IMR-90 (cell line): ENCODE measurements at regions not wholly inside any gene's neighbourhood (a gene's known extent, or its start where the extent isn't known, plus 50 kb on each side); places are given as distances from the start of the nearest gene placed in this dataset.

Experiments used
- ATAC-seq: fragments of 200-7000 bp; cut with Tn5 transposase; 2 replicates; pipeline ENCODE4 v1.9.1; 2020; ENCODE audit warnings: low read depth, mild to moderate bottlenecking, moderate library complexity
- BruUV-seq: library from RNA; stranded (reverse); fragments of 400-500 nt; replicated peaks from 2 replicates; lab custom pipeline; 2021; lab: Mats Ljungman, UMichigan
- CTCF ChIA-PET: fragments of 300-600 bp; formaldehyde crosslinking; extraction: SDS; loops from one replicate; lab custom pipeline; 2021; ENCODE audit warnings: antibody characterized with exemption; lab: Yijun Ruan, JAX
- POLR2A ChIA-PET: fragments of 300-600 bp; sonication (Branson Sonifier 250); formaldehyde crosslinking; loops from one replicate; lab custom pipeline; 2022; ENCODE audit warnings: antibody characterized with exemption; ENCODE audit not compliant: unreplicated experiment; lab: Charles Lee
- DNase-seq: peaks from one replicate; pipeline ENCODE4 v3.0.0; 2013
- H2AFZ ChIP-seq: replicated peaks from 2 replicates; pipeline ENCODE3; 2013; ENCODE audit warnings: low read length, mild to moderate bottlenecking; ENCODE audit not compliant: poor library complexity
- H2AK5ac ChIP-seq: 2 replicates; pipeline ENCODE4 v1.6.1; 2013; ENCODE audit warnings: low read depth, low read length, inconsistent platforms
- H2AK9ac ChIP-seq: replicated peaks from 2 replicates; pipeline ENCODE3; 2013; ENCODE audit warnings: mild to moderate bottlenecking, low read depth, low read length, moderate library complexity; ENCODE audit not compliant: poor library complexity
- H2BK120ac ChIP-seq: 2 replicates; pipeline ENCODE4 v1.6.1; 2013; ENCODE audit warnings: low read depth, low read length, inconsistent platforms
- H2BK15ac ChIP-seq: 3 replicates; pipeline ENCODE4 v1.6.1; 2013; ENCODE audit warnings: low read depth, low read length, inconsistent platforms
- H2BK20ac ChIP-seq: 2 replicates; pipeline ENCODE4 v1.6.1; 2013; ENCODE audit warnings: low read depth, mild to moderate bottlenecking, inconsistent platforms, low read length, moderate library complexity
- H2BK5ac ChIP-seq: 2 replicates; pipeline ENCODE4 v1.6.1; 2013; ENCODE audit warnings: mild to moderate bottlenecking, low read depth, low read length, inconsistent platforms; ENCODE audit not compliant: poor library complexity, severe bottlenecking
- H3K14ac ChIP-seq: replicated peaks from 2 replicates; pipeline ENCODE4 v1.6.1; 2013; ENCODE audit warnings: low read depth, low read length, inconsistent platforms
- H3K18ac ChIP-seq: 2 replicates; pipeline ENCODE4 v1.6.1; 2013; ENCODE audit warnings: low read depth, low read length, control low read depth
- H3K23ac ChIP-seq: 2 replicates; pipeline ENCODE4 v1.6.1; 2013; ENCODE audit warnings: low read depth, low read length, inconsistent platforms
- H3K27ac ChIP-seq: 2 replicates; pipeline ENCODE4 v1.5.1; 2013; ENCODE audit warnings: mild to moderate bottlenecking, control low read depth, low read length; ENCODE audit not compliant: insufficient read depth
- H3K27me3 ChIP-seq: 2 replicates; pipeline ENCODE4 v1.6.1; 2013; ENCODE audit warnings: low read length; ENCODE audit not compliant: control insufficient read depth, insufficient read depth
- H3K36me3 ChIP-seq: 2 replicates; pipeline ENCODE4 v1.6.1; 2013; ENCODE audit warnings: low read length, mixed read lengths; ENCODE audit not compliant: control insufficient read depth, insufficient read depth
- H3K4ac ChIP-seq: 2 replicates; pipeline ENCODE4 v1.6.1; 2013; ENCODE audit warnings: low read depth, low read length, inconsistent platforms
- H3K4me1 ChIP-seq: 2 replicates; pipeline ENCODE4 v1.6.1; 2013; ENCODE audit warnings: low read length, mixed read lengths; ENCODE audit not compliant: control insufficient read depth, insufficient read depth
- H3K4me2 ChIP-seq: 2 replicates; pipeline ENCODE4 v1.6.1; 2013; ENCODE audit warnings: low read depth, mild to moderate bottlenecking, control low read depth, low read length, moderate library complexity
- H3K4me3 ChIP-seq: 2 replicates; pipeline ENCODE4 v1.5.1; 2013; ENCODE audit warnings: low read depth, mild to moderate bottlenecking, control low read depth, low read length, moderate library complexity; ENCODE audit not compliant: insufficient read depth
- H3K56ac ChIP-seq: 2 replicates; pipeline ENCODE4 v1.6.1; 2013; ENCODE audit warnings: low read length, inconsistent platforms; ENCODE audit not compliant: insufficient read depth; ENCODE audit errors: extremely low read depth
- H3K79me1 ChIP-seq, 2 experiments: 2 replicates each; pipeline ENCODE4 v1.6.1; 2013; ENCODE audit warnings: low read length in 2 of 2, inconsistent platforms in 1 of 2, low read depth in 1 of 2
- H3K9ac ChIP-seq: 2 replicates; pipeline ENCODE4 v1.6.1; 2013; ENCODE audit warnings: low read depth, low read length, control low read depth
- H3K9me1 ChIP-seq: 2 replicates; pipeline ENCODE4 v1.6.1; 2013; ENCODE audit warnings: low read length, inconsistent platforms; ENCODE audit not compliant: insufficient read depth
- H3K9me3 ChIP-seq: 2 replicates; pipeline ENCODE4 v1.6.1; 2013; ENCODE audit warnings: low read length; ENCODE audit not compliant: control insufficient read depth, insufficient read depth
- H4K20me1 ChIP-seq: 2 replicates; pipeline ENCODE4 v1.6.1; 2013; ENCODE audit warnings: low read length, inconsistent platforms; ENCODE audit not compliant: insufficient read depth
- H4K5ac ChIP-seq: 2 replicates; pipeline ENCODE4 v1.6.1; 2013; ENCODE audit warnings: mild to moderate bottlenecking, low read depth, low read length, control low read depth
- H4K8ac ChIP-seq, 2 experiments: 2 replicates each; pipeline ENCODE4 v1.6.1; 2013; ENCODE audit warnings: low read depth in 2 of 2, low read length in 2 of 2, control low read depth in 1 of 2, inconsistent platforms in 1 of 2
- H4K91ac ChIP-seq: 2 replicates; pipeline ENCODE4 v1.6.1; 2013; ENCODE audit warnings: low read depth, low read length, inconsistent platforms; ENCODE audit not compliant: insufficient read depth
- CEBPB ChIP-seq: IDR thresholded peaks from 2 replicates; pipeline ENCODE4 v1.6.1; 2012; ENCODE audit warnings: low read depth, low read length, improper control_type of control experiment
- ELK1 ChIP-seq: fragments of 150-350 bp; IDR thresholded peaks from 2 replicates; pipeline ENCODE4 v1.6.1; 2016; ENCODE audit warnings: low read depth, mild to moderate bottlenecking, low read length, moderate library complexity, borderline replicate concordance
- FOS ChIP-seq: fragments of 150-350 bp; IDR thresholded peaks from 2 replicates; pipeline ENCODE4 v1.6.1; 2016; ENCODE audit warnings: low read depth, low read length
- MAFK ChIP-seq: IDR thresholded peaks from 2 replicates; pipeline ENCODE4 v1.6.1; 2012; ENCODE audit warnings: low read depth, low read length, improper control_type of control experiment
- MAZ ChIP-seq: IDR thresholded peaks from 2 replicates; pipeline ENCODE4 v1.6.1; 2012; ENCODE audit warnings: low read depth, mild to moderate bottlenecking, low read length, improper control_type of control experiment, moderate library complexity, borderline replicate concordance
- MXI1 ChIP-seq: IDR thresholded peaks from 2 replicates; pipeline ENCODE4 v1.6.1; 2012; ENCODE audit warnings: low read depth, mild to moderate bottlenecking, low read length, moderate library complexity, borderline replicate concordance
- NFE2L2 ChIP-seq: fragments of 150-350 bp; IDR thresholded peaks from 2 replicates; pipeline ENCODE4 v1.6.1; 2016; ENCODE audit warnings: low read depth, mild to moderate bottlenecking, low read length
- RAD21 ChIP-seq: IDR thresholded peaks from 2 replicates; pipeline ENCODE4 v1.6.1; 2012; ENCODE audit warnings: low read length, improper control_type of control experiment
- RFX5 ChIP-seq: IDR thresholded peaks from 2 replicates; pipeline ENCODE4 v1.8.0; 2012; ENCODE audit warnings: low read depth, mild to moderate bottlenecking, low read length, moderate library complexity
- SMC3 ChIP-seq: fragments of 150-350 bp; IDR thresholded peaks from 2 replicates; pipeline ENCODE4 v1.6.1; 2016; ENCODE audit warnings: low read depth, mild to moderate bottlenecking, antibody characterized with exemption, low read length, moderate library complexity
- USF2 ChIP-seq: fragments of 150-350 bp; IDR thresholded peaks from 2 replicates; pipeline ENCODE4 v1.6.1; 2017; ENCODE audit warnings: mild to moderate bottlenecking, antibody characterized with exemption, low read length, low read depth
- WGBS, 2 experiments: methylation state at CpG; one replicate each; pipeline versions ENCODE4 v1.1.5 to v1.1.7; 2013; ENCODE audit warnings: missing lambda C conversion rate in 2 of 2; ENCODE audit not compliant: insufficient read length in 1 of 2; ENCODE audit errors: extremely low coverage in 2 of 2; 5-methylcytosine and 5-hydroxymethylcytosine counted together
- dilution Hi-C: fragments of 300-500 bp; cut with HindIII; formaldehyde crosslinking; loops from one replicate; pipeline ENCODE4 v1.14.3; 2018; ENCODE audit warnings: low sequenced_read_pairs; ENCODE audit not compliant: unreplicated experiment
- in situ Hi-C: fragments of 300-500 bp; cut with MboI; formaldehyde crosslinking; loops from 3 replicates; pipeline ENCODE4 v1.14.3; 2019; ENCODE audit warnings: low sequenced_read_pairs, inconsistent platforms, mixed read lengths
- intact Hi-C: fragments of 100-400 bp; cut with micrococcal nuclease; formaldehyde crosslinking; loops from 2 replicates; pipeline ENCODE4 v1.10.0; 2022

GRCh38 chr10:20975236-20975635 is 78.1 kb upstream of the NEBL start:
- Histone ChIP-seq H4K91ac (no peak overlapping the region), H4K20me1 (no peaks in the 10 kb centered on the region), H4K8ac (no peak overlapping the region), H2BK20ac (no peak overlapping the region), H3K4me1 (no peaks in the 10 kb centered on the region), H3K56ac (no peak overlapping the region), H3K23ac (no peak overlapping the region), H2BK120ac (no peak overlapping the region), H3K4me2 (no peak overlapping the region), H3K27me3 (no peaks in the 10 kb centered on the region), H2AK9ac (no peak overlapping the region), H3K4ac (no peak overlapping the region), H3K9me3 (no peaks in the 10 kb centered on the region), H4K5ac (no peak overlapping the region), H3K18ac (no peak overlapping the region), H2BK5ac (no peak overlapping the region), H2AFZ (no peak overlapping the region), H3K79me1 (no peaks in the 10 kb centered on the region), H3K14ac (no peak overlapping the region), H3K9me1 (no peaks in the 10 kb centered on the region), H3K27ac (no peak overlapping the region), H3K9ac (no peak overlapping the region), H3K36me3 (no peaks in the 10 kb centered on the region), H3K4me3 (no peak overlapping the region), H2AK5ac (no peak overlapping the region), H2BK15ac (no peak overlapping the region)
- ATAC-seq (no peak), DNase-seq (no peak)
- no CpG with 5 or more reads among the region's 4 CpGs for WGBS, 2 experiments
- TF ChIP-seq MAFK (no peak), ELK1 (no peak), SMC3 (no peak), MAZ (no peak), FOS (no peak), CEBPB (no peak), NFE2L2 (no peak), MXI1 (no peak), USF2 (no peak), RAD21 (no peak), RFX5 (no peak)
- dilution Hi-C loops: no loop called here
- ChIA-PET CTCF (no interaction called here), POLR2A (no interaction called here)
- intact Hi-C loops: no loop called here
- no TSS peak for BruUV-seq
- in situ Hi-C loops: no loop called here
